GM19023 (cell line): ENCODE measurements at regions not wholly inside any gene's neighbourhood (a gene's known extent, or its start where the extent isn't known, plus 50 kb on each side); places are given as distances from the start of the nearest gene placed in this dataset.

Experiments
- ATAC-seq: cut with Tn5 transposase; IDR thresholded peaks from one replicate; pipeline ENCODE4 v1.9.1; 2021; ENCODE audit warnings: mild to moderate bottlenecking, moderate library complexity; ENCODE audit not compliant: unreplicated experiment

DNA sequence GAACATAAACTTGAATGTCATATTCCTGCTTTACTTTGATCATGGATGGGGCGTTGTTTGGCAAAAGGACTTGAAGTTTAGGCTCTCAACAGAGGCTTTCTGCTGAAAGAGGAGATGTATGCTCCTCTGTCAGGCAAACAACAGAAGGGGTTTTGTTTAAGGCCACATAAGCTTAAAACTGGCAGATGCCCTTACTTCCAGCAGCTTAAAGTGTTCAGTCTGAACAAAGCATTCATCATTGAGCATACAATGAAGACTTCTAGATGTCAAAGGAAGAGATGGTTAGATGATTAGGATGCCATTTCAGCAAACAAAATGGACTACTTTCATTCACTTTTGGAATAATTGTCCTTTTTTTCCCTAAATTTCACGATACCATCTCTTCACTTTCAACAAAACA, 484.5 kb downstream of the SLITRK6 start:
- ATAC-seq = no peak

DNA sequence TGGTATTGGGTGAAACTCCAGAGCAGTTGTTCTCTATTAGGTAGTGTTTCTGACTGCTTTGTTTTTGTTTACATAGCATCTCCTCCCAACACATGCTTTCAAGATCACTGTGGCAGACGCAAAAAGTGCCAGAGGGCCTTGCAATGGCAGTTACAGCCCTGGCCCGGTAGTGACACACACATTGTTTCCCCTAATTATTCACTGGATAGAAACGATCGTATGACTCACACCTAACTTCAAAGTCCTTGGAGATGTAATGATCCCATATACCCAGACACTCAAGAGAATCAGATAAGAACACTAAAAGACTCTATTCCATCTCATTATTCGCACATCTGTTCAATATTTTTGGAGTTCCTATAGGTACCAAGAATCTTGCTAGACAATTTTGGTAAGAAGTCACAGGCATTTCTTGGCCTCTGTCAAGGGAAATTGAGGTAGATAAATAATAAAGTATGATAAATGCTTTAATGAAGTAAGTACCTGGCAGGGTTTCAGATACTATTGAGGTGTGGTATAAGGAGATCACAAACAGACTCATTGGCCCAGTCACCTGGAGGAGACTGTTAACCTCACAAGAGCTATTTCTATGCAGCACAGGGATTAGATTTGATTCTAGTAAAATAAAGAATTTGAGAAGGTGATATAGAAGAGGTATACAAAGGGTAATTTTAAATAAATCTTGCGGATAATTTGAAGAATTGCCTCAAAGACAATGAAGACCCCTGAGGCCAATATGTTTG, 485.3 kb downstream of the SLITRK6 start:
- ATAC-seq = no peak

DNA sequence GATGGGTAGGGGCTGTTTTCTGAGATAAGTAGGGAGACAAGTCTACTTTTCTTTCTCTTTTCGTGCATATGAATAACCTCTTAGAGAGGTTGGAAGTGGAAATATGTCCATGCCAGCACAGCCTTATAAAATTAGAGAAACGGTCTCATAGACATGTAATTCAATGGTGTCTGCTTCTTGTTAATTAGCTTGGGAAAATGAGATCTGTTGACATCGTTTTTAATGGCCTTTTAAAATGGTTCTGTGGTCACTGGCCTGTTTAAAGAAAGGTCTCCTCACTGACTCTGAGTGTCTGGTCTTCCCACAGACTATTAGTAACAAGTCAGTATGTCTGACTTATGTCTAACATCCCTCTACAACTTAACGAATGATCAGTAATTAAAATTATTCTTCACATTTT, 487.1 kb downstream of the SLITRK6 start:
- ATAC-seq = no peak

DNA sequence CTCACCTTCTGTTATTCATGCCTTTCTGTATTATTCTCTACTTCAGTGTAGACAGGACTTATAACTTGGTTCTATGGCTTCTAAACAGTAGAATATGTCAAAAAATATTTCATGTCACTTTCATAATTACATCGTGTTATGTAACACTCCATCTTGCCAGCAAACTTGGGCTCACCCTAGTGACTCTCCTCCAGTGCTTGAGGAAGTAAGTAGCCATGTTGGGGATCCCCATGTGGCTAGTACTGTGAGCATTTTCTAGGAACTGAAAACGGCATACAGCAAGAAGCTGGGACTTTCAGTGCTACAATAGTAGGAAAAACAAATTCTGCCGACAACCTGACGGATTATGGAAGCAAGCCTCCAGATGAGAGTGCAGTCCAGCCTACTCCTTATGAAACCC, 495.6 kb downstream of the SLITRK6 start:
- ATAC-seq = no peak

DNA sequence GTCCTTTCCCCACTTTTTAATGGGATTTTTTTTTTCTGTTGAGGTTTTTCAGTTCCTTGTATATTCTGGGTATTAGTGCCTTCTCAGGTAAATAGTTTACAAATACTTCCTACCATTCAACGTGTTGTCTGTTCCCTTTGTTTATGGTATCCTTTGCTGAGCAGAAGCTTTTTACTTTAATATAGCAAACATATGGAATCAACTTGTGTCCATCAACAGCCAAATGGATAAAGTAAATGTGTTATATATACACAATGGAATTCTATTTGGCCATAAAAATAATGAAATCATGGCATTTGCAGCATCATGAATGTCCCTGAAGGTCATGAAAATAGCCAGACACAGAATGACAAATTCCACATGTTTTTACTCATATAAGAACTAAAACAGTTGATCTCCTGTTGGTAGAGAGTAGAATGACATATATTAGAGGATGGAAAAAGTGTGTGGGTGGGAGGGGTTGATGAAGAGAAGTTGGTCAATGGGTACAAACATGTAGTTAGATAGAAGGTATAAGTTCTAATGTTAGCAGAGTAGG, 500.8 kb downstream of the SLITRK6 start:
- ATAC-seq = no peak

DNA sequence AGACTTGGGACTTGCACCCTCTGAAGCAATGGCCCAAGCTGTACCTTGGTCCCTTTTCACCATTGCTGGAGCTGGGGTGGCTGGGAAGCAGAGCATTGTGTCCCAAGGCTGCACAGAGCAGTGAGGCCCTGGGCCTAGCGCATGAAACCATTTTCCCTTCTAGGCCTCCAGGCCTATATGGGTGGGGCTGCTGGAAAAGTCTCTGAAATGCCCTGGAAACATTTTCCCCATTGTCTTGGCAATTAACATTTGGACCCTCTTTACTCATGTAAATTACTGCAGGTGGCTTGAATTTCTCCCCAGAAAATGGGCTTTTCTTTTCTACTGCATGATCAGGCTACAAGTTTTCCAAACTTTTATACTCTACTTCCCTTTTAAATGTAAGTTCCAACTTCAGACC, 510.5 kb downstream of the SLITRK6 start:
- ATAC-seq = no peak

DNA sequence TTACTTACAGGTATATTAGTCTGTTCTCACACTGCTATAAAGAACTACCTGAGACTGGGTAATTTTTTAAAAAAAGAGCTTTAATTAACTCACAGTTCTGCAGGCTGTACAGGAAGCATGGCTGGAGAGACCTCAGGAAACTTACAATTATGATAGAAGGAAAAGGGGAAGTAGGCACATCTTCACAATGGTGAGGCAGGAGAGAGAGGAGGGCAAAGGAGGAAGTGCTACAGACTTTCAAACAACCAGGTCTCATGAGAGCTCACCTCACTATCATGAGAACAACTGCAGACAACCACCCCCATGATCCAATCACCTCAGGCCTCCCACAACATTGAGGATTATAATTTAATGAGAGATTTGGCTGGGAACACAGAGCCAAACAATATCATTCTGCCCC, 511.7 kb downstream of the SLITRK6 start:
- ATAC-seq = no peak

DNA sequence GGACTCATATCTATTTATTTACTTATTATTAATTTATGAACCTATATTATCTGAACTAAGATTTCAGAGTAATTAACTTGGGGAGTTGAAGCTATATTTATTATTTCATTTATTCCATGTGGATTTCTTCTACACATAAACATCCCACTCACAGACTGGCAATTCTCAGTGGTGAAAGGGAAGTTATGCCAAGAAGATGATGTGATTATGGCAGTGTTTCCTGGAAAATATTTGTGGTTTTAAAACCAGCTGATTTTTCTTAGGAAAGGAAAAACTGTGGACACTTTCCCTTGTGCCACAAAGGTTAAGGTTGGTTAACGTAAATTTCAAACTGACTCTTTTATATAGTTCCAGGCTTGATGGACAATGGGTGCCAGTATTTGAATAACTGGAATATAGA, 513.1 kb downstream of the SLITRK6 start:
- no peak for ATAC-seq

DNA sequence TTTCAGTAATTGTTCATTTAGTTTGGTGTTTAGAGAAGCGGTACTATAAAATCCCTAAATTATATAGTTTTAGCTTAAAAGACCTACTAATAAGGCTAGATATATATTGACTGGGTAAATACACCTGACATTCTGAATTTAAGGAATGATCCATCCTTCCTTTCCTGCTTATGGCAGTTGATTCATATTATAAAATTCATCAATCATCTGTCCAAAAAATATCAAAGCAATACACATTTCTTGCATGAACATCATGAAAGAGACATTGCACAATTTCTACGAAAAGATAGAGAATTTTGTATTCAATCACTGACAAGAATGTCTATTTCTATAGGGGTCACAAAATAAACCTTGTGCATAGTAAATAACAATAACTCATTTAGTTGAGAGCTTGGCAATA, 514.9 kb downstream of the SLITRK6 start:
- no peak for ATAC-seq

DNA sequence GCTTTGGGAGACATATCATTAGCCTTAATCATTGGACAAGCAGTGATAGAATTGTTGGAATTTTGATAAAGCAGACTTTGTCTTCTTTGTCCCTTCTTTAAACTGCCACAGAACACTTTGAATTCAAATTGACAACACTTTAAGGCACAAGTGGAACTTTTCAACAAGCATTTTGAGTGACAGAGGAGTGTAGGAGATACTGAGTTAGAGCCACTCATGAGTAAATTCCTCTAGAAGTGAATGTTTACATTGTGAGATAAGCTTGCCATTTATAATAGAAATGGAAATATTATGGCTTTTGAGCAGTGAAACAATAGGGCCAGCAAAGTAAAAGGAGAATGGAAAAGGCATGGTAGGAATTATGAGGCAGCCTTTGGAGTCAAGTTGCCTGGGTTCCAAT, 515.8 kb downstream of the SLITRK6 start:
- no peak for ATAC-seq

DNA sequence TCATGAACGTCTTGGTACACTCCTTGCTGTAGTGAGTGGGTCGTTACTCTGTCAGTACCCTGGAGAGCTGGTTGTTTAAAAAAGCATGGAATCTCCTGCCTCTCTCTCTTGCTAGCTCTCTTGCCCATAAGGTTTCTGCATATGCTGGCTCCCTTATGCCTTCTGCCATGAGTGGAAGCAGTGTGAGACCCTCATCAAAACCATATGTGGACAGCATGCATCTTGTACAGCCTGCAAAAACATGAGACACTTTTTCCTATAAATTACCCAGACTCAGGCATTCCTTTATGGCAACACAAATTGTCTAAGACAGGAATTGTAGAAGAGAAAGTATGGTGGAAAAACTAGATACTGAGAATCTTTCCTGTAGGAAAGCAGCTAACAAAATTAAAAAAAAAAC, 516.3 kb downstream of the SLITRK6 start:
- no peak for ATAC-seq

DNA sequence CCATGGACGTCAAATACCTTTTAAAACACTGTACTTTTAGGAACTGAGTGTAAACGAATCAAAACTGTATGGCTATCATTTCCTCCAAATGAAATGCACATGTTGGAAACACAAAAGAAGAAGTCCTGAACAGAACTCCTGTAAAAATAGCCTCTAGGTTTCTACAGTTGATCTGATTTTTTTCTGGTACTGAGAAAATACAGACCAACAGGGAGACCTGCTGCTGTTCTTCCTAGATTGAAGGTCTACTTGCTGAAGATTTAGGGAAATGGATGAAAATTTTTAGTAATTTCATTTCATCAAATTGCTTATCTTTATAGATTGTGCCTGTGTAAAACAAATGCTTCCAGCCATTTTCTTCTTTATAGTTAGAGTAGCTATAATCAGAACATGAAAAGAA, 520.4 kb downstream of the SLITRK6 start:
- ATAC-seq = no peak

DNA sequence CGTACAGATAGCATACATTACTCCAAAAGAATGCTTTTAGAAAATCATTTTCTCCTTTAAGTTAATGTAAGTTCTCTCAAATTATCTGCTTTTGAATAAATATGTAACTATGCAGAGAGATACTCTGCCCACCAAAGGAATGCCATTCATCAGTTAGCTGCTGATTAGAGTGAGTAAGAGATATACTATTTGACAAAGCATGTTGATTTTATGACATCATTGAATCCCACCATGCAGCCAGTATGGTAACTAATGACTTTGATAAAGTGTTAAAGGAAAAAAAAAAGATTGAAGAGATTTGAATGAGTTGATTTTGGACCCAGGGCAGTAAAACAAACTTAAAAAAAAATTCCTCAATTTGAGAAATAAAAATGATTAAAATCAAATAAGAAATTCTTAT, 521.5 kb downstream of the SLITRK6 start:
- no peak for ATAC-seq

DNA sequence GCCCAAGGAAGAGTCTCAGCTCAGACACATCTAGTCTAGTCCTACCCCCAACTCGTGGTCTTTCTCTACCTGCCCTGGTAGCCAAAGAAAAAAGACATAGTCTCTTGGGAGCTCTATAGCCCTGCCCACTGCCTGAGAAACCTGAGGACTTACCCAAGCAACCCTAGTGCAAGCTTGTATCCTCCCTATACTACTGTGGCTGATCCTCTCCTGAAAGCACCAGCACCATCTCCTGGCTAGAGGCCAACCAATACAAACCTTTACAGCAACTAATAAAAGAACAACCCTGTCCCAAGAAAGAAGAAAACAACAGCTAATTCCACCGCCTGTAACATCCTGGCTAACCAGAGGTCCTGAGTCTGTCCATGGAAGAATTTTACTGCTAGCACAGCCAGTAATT, 532.4 kb downstream of the SLITRK6 start:
- ATAC-seq = no peak

DNA sequence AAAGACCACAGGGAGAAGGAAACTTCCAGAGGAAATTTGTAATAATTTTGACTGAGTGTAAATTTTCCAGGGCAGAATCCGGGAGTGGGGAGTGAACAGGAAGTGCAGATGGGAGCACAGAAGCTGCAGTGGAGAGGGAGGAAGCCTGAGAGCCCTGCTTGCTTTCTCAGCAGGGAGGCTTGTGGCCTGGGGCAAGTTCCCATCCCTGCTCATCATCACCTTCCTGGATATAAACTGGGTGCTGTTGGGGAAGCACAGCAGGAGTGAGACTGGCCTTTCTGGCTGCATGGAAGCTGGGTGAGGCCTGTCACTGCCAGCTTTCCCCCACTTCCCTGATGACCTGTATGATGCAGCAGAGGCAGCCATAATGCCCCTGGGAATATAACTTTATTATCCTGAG, 532.9 kb downstream of the SLITRK6 start:
- no peak for ATAC-seq

DNA sequence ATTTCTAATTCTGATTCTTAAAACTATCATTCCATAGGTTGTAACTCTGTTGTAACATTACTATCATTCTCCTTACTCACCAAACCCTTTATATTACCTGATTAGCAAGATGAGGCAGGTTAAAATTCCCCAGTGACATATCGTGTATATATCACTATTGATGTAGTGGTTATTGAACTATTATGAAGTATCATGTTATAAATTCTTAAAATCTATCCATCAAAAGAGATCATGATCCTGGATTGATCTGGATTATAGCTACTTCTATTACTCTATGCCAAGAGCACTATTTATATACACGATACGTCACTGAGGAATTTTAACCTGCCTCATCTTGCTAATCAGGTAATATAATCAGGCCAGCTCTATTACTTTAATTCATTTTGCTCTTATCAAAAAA, 533.9 kb downstream of the SLITRK6 start:
- ATAC-seq = no peak

DNA sequence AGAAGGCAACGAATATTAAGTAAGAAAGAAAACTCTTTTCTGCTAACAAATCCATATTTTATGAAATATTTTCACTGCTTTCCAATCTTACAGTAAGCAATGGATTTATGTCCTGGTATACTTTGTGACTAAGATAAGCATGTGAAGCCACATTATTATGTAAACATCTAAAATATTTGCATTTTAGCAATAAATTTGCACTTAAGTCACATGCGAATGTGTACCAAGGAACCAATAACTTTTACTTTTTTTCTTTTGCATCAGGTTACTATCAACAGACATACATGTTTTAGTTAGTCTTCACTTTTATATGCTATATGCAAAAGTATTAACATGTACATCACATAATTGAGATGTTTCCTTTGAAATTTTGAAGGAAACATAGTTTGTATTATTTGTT, 536.7 kb downstream of the SLITRK6 start:
- ATAC-seq = no peak

DNA sequence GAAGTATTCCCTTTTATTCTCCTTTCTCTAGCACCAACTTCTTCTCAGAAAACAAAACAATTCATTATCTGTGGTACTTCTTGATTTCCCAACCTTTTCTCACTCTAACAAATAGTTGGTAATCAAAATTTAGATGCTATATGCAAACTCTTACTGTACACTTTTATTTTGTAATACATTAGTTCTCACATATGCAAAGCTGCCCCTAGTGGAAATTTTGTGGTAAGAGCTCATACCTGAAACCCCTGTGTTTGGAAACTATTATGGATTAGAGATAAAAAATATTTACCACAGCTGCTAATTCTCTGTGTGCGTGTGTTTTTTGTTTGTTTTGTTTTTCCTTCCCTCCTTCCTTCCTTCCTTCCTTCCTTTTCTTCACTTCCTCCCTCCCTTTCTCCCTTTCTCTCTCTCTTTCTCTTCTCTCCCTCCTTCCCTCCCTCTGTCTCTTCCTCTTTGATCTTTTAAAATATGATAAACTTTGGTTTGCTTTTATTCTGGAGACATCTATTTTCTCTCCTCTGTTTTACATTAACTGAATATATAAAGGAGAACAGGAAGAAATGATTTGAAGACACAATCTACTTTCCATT, 537.4 kb downstream of the SLITRK6 start:
- ATAC-seq = no peak

DNA sequence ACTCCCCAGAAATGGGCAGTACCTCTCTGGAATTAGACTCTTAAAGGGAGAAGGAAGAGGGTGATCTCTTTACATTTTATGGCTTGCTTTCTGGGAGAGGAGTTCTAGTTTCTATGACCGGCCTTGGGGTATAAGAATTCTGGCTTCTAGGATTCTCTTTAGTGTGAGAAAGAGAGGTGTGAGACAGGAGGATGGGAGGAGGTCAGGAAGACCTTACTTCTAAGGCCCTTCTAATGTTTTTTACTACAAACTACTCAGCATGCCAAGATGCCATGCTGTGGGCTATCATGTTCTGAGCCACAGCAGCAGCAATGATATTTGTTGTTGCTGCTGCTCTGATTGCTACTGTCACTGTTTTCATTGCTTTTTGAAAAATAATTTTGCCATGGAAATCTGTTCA, 538.3 kb downstream of the SLITRK6 start:
- ATAC-seq = no peak

DNA sequence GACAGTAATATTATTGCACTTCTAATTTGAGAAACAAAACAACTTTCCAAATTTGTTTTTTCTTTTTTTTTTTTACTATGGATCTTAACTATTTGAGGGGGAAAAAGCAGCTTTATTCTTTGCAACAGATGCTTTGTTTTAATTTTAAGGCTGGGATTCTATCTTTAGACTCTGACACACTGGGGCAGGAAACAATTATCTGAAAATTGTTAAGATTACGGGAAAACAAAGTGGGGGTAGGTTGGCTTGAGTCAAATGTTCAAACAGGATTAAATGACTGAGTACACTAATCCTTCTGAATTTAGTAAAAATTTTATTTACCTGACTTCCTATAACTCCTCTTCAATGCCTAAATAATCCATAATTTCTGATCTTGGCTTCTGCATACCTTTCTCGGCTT, 543.2 kb downstream of the SLITRK6 start:
- no peak for ATAC-seq

DNA sequence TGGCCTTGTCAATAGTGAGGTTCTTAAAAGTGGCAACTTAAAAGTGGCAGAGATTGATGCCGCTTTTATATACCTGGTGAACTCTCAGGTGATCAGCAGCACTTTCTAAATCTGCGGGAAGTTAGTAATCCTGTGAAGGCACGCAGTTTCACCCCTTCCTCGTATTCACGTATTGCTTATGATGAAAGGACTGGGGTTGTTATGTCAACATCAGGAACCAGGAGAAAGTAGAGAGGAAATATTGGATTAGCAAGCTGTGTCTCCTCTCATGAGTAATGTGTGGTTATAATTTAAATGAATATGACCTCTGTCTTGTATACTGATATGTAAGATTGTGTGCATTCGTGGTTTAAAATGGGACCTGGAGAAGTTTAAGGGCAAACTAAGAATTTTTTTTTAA, 544.6 kb downstream of the SLITRK6 start:
- no peak for ATAC-seq

DNA sequence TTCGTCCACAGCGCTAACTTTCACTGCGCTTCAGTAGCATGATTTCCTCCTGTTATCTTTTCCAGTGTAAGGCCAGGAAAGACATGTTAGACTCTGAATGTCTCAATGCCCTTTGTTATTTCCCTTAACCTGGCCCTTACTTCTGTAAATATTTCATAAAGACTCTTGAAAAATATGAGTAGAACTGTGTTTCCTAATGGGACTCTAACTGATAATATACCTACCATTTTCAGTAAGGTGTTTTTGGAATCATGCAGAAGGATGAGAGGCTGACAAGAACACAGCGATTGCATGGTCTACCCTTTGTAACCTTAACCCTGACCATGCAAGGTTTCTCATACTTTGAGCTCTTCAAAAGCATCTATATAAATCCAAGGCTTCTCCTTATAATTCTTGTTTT, 550.1 kb downstream of the SLITRK6 start:
- ATAC-seq = no peak

DNA sequence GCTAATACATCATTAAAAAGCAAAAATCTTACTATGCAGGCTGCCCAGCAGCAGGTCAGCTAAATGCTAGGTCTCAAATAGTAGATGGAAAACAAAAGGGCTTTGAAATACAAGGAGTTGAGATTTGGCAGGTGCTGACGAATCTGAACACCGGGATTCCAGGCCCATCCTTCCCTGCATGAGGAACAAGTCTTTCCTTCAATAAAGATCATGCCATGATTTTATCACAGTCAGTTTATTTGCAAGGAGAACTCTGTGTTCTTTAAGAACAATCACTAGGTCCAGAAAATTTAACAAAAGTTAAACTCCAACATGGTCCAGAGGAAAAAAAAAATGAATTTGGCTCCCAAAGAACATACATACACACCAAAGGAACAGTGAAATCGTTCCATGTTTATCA, 551.4 kb downstream of the SLITRK6 start:
- no peak for ATAC-seq
